HG03432 (cell line): ENCODE measurements at regions not wholly inside any gene's neighbourhood (a gene's known extent, or its start where the extent isn't known, plus 50 kb on each side); places are given as distances from the start of the nearest gene placed in this dataset.

Source experiments
- ATAC-seq: cut with Tn5 transposase; IDR thresholded peaks from one replicate; pipeline ENCODE4 v1.9.1; 2021; ENCODE audit warnings: mild to moderate bottlenecking, moderate library complexity; ENCODE audit not compliant: unreplicated experiment

GRCh38 chr16:74035816-74036215 is 260.8 kb upstream of the PSMD7 start:
- ATAC-seq: no peak

GRCh38 chr16:74034862-74035261 is 261.8 kb upstream of the PSMD7 start:
- no peak for ATAC-seq

- ATAC-seq: no peak
Observed at GRCh38 chr16:74034200-74034599, 262.4 kb upstream of the PSMD7 start.

- no peak for ATAC-seq
Observed at GRCh38 chr16:74033441-74033995, 263.1 kb upstream of the PSMD7 start.

GRCh38 chr16:74031551-74031950 is 265.1 kb upstream of the PSMD7 start:
- no peak for ATAC-seq

- ATAC-seq: no peak
Observed at GRCh38 chr16:74030000-74030706, 266.5 kb upstream of the PSMD7 start.

- ATAC-seq: no peak
Observed at GRCh38 chr16:74029115-74029792, 267.4 kb upstream of the PSMD7 start.

- ATAC-seq: no peak
Observed at GRCh38 chr16:74026373-74027281, 270.0 kb upstream of the PSMD7 start.

GRCh38 chr16:74024953-74025352 is 271.7 kb upstream of the PSMD7 start:
- ATAC-seq: no peak

- ATAC-seq: no peak
Observed at GRCh38 chr16:74020095-74020670, 276.4 kb upstream of the PSMD7 start.

- ATAC-seq: no peak
Observed at GRCh38 chr16:74019612-74020011, 277.0 kb upstream of the PSMD7 start.

GRCh38 chr16:74015953-74016352 is 280.7 kb upstream of the PSMD7 start:
- no peak for ATAC-seq

- ATAC-seq: no peak
Observed at GRCh38 chr16:73998707-73999106, 297.9 kb upstream of the PSMD7 start.

GRCh38 chr16:73997971-73998370 is 298.6 kb upstream of the PSMD7 start:
- no peak for ATAC-seq

GRCh38 chr16:73997340-73997711 is 299.3 kb upstream of the PSMD7 start:
- ATAC-seq: no peak

- no peak for ATAC-seq
Observed at GRCh38 chr16:73996624-73997339, 299.8 kb upstream of the PSMD7 start.

- ATAC-seq: no peak
Observed at GRCh38 chr16:73993878-73994277, 302.7 kb upstream of the PSMD7 start.

GRCh38 chr16:73978407-73978784 is 318.2 kb upstream of the PSMD7 start:
- no peak for ATAC-seq

GRCh38 chr16:73976644-73977043 is 320.0 kb upstream of the PSMD7 start:
- ATAC-seq: no peak

GRCh38 chr16:73973174-73973573 is 323.4 kb upstream of the PSMD7 start:
- ATAC-seq: no peak
